Vagina (tissue), 2 donors: ENCODE measurements at regions not wholly inside any gene's neighbourhood (a gene's known extent, or its start where the extent isn't known, plus 50 kb on each side); places are given as distances from the start of the nearest gene placed in this dataset.

ENCODE experiments used
- POLR2A ChIP-seq, 2 donors: fragments of 450-650 bp; IDR thresholded peaks; one replicate each; pipeline ENCODE4 v1.6.1; 2017; ENCODE audit warnings: antibody characterized with exemption in 2 of 2, mild to moderate bottlenecking in 2 of 2, moderate library complexity in 2 of 2
- TF ChIP-seq, protein P1 (sequence below), 3 experiments: fragments of 450-650 bp in 2 of 3; fragments of 200-600 bp in 1 of 3; sonication (generic) in 1 of 3; IDR thresholded peaks; one replicate each; pipeline ENCODE4 v1.5.1; 2017 to 2019; ENCODE audit warnings: antibody characterized with exemption in 3 of 3, mild to moderate bottlenecking in 2 of 3, moderate library complexity in 2 of 3

- TF ChIP-seq POLR2A (IDR thresholded peaks at IDR 0.05): no peak
- TF ChIP-seq, protein P1, sequence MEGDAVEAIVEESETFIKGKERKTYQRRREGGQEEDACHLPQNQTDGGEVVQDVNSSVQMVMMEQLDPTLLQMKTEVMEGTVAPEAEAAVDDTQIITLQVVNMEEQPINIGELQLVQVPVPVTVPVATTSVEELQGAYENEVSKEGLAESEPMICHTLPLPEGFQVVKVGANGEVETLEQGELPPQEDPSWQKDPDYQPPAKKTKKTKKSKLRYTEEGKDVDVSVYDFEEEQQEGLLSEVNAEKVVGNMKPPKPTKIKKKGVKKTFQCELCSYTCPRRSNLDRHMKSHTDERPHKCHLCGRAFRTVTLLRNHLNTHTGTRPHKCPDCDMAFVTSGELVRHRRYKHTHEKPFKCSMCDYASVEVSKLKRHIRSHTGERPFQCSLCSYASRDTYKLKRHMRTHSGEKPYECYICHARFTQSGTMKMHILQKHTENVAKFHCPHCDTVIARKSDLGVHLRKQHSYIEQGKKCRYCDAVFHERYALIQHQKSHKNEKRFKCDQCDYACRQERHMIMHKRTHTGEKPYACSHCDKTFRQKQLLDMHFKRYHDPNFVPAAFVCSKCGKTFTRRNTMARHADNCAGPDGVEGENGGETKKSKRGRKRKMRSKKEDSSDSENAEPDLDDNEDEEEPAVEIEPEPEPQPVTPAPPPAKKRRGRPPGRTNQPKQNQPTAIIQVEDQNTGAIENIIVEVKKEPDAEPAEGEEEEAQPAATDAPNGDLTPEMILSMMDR (IDR thresholded peaks at IDR 0.05): no peak
These were observed 263.6 kb upstream of the RASA1 start for GRCh38 chr5:87004101-87004500.
